ENCODE measurements at regions not wholly inside any gene's neighbourhood (a gene's known extent, or its start where the extent isn't known, plus 50 kb on each side); places are given as distances from the start of the nearest gene placed in this dataset.

- ChIA-PET POLR2A (no interaction called here), CTCF (no interaction called here)
- no peaks in the 10 kb centered on the region for H3K27me3 Mint-ChIP-seq (ENCODE audit: low read depth)
- no peak for DNase-seq
- H3K4me3 Mint-ChIP-seq: no peak overlapping the region
- H3K4me1 Mint-ChIP-seq (ENCODE audit: low read depth): peaks cover 7% of the 10 kb centered on the region
- no peaks in the 10 kb centered on the region for H3K36me3 Mint-ChIP-seq (ENCODE audit: low read depth)
- no peaks in the 10 kb centered on the region for H3K9me3 Mint-ChIP-seq (ENCODE audit: insufficient read depth)
- no peak overlapping the region for H3K27ac Mint-ChIP-seq
- ATAC-seq: no peak
Measured at GRCh38 chr2:121977326-121977725, 221.9 kb downstream of the TSN start.

DNA sequence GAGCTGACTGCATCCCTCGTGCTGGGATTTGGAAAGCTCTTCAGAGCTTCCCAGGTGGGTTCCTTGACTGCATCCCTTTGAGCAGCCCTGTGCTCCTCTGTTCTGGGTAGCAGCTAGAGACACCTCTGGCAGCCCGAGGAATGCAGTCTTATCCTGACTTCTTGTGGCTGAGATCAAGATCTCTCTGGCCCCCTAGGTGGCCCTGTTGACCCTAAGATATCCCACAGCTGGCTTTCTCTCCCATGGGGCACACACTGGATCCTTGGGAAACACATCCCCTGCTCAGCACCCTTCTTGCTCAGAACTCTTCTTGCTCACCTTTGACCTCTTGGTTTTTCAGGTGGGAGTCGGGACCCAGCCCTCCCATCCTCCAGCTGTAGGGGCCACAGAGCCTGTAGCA lies 237.2 kb downstream of the TSN start:
- no peak for ATAC-seq
- CTCF ChIA-PET: no interaction called here
- Mint-ChIP-seq H3K4me1 (ENCODE audit: low read depth) (no peaks in the 10 kb centered on the region), H3K27me3 (ENCODE audit: low read depth) (peaks cover 6% of the 10 kb centered on the region), H3K36me3 (ENCODE audit: low read depth) (no peaks in the 10 kb centered on the region), H3K27ac (no peak overlapping the region), H3K9me3 (ENCODE audit: insufficient read depth) (no peaks in the 10 kb centered on the region), H3K4me3 (no peak overlapping the region)
- DNase-seq: no peak
- POLR2A ChIA-PET: no interaction called here

DNA sequence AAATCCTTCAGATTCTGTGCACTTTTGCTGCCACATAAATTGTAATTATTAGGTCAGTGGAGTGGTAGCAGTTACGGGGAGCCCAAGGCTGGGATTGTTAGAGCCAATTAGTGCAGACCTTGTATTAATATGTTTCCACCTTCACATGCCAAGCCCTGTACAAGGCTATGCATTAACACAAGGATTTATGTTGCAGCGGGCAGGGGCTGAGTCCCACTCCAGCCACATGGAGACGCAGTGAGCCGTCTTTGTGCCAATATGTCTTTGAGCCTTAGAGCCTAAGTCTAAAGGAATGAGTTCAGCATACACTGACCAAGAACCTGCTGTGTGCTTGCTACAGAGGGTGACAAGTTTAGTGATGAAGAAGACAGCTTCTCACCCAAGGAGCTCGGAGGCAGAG lies 238.2 kb downstream of the TSN start:
- Mint-ChIP-seq H3K4me3 (no peak overlapping the region), H3K27ac (no peak overlapping the region), H3K36me3 (ENCODE audit: low read depth) (no peaks in the 10 kb centered on the region), H3K27me3 (ENCODE audit: low read depth) (peaks cover 6% of the 10 kb centered on the region), H3K4me1 (ENCODE audit: low read depth) (no peaks in the 10 kb centered on the region), H3K9me3 (ENCODE audit: insufficient read depth) (no peaks in the 10 kb centered on the region)
- DNase-seq: no peak
- ChIA-PET CTCF (no interaction called here), POLR2A (no interaction called here)
- ATAC-seq: no peak

- H3K4me3 Mint-ChIP-seq: no peak overlapping the region
- no peaks in the 10 kb centered on the region for H3K9me3 Mint-ChIP-seq (ENCODE audit: insufficient read depth)
- H3K27ac Mint-ChIP-seq: no peak overlapping the region
- DNase-seq (no peak), ATAC-seq (no peak)
- CTCF ChIA-PET: no interaction called here
- no peaks in the 10 kb centered on the region for H3K36me3 Mint-ChIP-seq (ENCODE audit: low read depth)
- POLR2A ChIA-PET: no interaction called here
- H3K27me3 Mint-ChIP-seq (ENCODE audit: low read depth): peaks cover 6% of the 10 kb centered on the region
- no peaks in the 10 kb centered on the region for H3K4me1 Mint-ChIP-seq (ENCODE audit: low read depth)
Measured at GRCh38 chr2:121994238-121995206, 239.1 kb downstream of the TSN start.

- H3K27ac Mint-ChIP-seq: no peak overlapping the region
- CTCF ChIA-PET: no interaction called here
- H3K4me1 Mint-ChIP-seq (ENCODE audit: low read depth): no peaks in the 10 kb centered on the region
- H3K36me3 Mint-ChIP-seq (ENCODE audit: low read depth): no peaks in the 10 kb centered on the region
- peaks cover 4% of the 10 kb centered on the region for H3K27me3 Mint-ChIP-seq (ENCODE audit: low read depth)
- POLR2A ChIA-PET: no interaction called here
- ATAC-seq (no peak), DNase-seq (no peak)
- H3K4me3 Mint-ChIP-seq: no peak overlapping the region
- no peaks in the 10 kb centered on the region for H3K9me3 Mint-ChIP-seq (ENCODE audit: insufficient read depth)
Measured at GRCh38 chr2:121998751-121999150, 243.3 kb downstream of the TSN start.

DNA sequence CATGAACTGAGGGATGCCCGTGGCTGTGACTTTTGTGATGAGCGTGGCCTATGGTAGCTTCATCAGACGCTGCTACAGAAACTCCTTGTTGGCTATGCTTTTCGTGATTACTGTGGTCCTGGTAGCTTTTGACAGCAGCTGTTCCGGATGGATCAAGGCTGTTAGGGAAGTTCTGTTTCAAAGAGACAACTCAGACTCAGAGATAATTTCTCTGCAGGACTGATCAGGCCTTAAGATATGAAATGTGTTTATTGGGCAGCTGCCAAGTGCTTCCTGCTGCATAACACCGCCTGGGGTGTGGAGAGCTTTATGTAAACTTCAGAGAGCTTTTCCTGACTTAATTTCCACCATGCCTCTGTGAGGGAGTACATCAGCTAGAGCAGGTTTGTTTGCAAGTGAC lies 243.8 kb downstream of the TSN start:
- Mint-ChIP-seq H3K9me3 (ENCODE audit: insufficient read depth) (no peaks in the 10 kb centered on the region), H3K27ac (no peak overlapping the region), H3K4me3 (no peak overlapping the region), H3K36me3 (ENCODE audit: low read depth) (no peaks in the 10 kb centered on the region), H3K4me1 (ENCODE audit: low read depth) (no peaks in the 10 kb centered on the region), H3K27me3 (ENCODE audit: low read depth) (peaks cover 4% of the 10 kb centered on the region)
- ATAC-seq (no peak), DNase-seq (no peak)
- POLR2A ChIA-PET: no interaction called here
- CTCF ChIA-PET: no interaction called here

DNA sequence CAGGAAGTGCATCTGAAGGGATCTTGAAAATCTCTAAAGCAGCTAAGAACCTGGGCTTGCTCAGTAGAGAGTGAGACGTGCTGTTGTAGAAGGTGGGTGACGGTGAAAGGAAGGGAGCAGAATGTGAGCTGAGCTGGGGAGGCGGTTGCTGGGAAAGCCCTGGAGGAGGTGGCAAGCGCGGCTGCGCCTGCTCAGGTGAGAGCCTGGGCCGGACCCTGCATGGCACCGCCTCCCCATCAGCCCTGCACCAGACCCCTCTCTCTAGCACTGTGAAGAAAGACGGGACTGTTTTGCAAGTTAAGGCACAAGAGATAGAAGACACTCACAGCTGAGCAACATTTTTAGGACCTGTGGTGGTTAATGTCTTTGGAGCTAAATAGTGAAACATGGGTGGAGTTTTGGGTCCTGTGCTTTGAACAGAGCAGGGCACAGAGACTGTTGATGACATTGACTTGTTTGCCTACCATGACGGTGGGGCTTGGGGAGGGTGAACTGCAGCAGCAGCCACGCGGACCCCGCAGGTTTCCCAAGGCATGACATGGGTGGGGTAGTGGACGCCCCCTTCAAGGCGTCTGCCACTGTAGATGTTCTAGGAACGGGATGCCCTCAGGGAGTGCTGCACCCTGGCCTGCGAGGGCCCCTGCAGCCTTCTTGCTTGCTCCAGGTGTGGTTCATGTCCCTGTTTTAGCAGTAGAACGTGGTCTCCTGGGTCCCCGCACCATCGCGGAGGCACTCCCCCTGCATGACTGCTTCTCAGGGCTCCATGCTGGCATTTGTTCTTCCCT lies 245.3 kb downstream of the TSN start:
- DNase-seq (no peak), ATAC-seq (no peak)
- POLR2A ChIA-PET: no interaction called here
- no peak overlapping the region for H3K27ac Mint-ChIP-seq
- peaks cover 3% of the 10 kb centered on the region for H3K27me3 Mint-ChIP-seq (ENCODE audit: low read depth)
- no peaks in the 10 kb centered on the region for H3K9me3 Mint-ChIP-seq (ENCODE audit: insufficient read depth)
- no peak overlapping the region for H3K4me3 Mint-ChIP-seq
- H3K36me3 Mint-ChIP-seq (ENCODE audit: low read depth): no peaks in the 10 kb centered on the region
- no peaks in the 10 kb centered on the region for H3K4me1 Mint-ChIP-seq (ENCODE audit: low read depth)
- CTCF ChIA-PET: no interaction called here

DNA sequence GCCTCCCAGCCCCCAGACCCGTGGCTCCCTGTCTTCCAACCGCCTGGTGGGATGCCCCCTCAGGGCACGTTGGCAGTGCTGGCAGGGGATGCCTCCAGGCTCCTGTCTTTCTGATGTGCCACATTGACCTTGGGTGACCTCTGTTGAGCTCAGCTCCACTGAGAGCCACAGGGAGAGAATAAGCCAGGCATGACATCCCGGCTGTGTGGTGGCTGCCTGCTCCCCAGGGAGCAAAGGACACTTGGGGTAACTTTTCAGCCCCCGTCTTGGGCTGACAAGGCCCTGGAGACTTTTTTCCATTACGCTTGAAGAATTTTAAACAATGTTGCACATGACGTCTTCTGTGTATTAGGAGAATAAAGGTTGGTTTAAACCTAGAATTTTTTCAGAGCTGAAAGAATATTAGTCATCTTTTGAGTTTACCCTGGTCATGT lies 246.0 kb downstream of the TSN start:
- no peaks in the 10 kb centered on the region for H3K9me3 Mint-ChIP-seq (ENCODE audit: insufficient read depth)
- no peaks in the 10 kb centered on the region for H3K36me3 Mint-ChIP-seq (ENCODE audit: low read depth)
- ChIA-PET POLR2A (no interaction called here), CTCF (no interaction called here)
- no peak overlapping the region for H3K4me3 Mint-ChIP-seq
- peaks cover 5% of the 10 kb centered on the region for H3K27me3 Mint-ChIP-seq (ENCODE audit: low read depth)
- no peak for ATAC-seq
- no peaks in the 10 kb centered on the region for H3K4me1 Mint-ChIP-seq (ENCODE audit: low read depth)
- DNase-seq: no peak
- H3K27ac Mint-ChIP-seq: no peak overlapping the region

DNA sequence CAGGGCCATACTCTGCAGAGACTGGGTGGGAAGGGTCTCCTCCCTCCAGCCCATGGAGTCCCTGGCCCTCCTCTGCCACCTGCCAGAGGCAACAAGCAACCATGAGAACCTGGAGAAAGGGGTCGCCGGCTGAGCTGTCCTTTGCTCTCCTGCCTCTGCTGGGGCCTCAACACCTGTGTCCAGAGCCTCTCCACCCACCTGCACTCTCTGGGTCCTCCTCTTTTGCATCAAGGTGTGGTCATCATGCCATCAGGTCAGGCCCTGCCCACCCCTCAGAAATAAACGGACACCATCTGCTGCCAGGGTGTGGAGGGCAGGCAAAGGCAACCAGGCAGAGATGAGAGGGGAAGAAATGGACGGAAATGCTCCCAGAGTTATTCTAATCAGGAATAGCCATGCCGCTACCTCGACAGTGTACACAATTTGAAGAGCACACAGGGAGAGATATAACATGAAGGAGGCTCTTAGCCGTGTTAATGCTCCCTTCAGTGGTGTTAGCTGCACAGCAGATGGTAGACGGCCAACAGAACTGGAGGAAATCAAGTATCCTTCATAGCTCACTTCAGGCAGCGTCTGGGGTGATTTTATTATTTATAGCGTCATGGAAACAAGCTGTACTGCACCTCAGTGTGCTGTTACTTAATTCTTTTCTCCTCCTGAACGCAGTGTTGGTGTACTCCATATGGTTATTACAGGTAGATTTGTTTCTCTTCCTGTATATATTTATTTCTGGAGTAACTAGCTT lies 247.9 kb downstream of the TSN start:
- ChIA-PET CTCF (no interaction called here), POLR2A (no interaction called here)
- Mint-ChIP-seq H3K4me3 (no peak overlapping the region), H3K27ac (no peak overlapping the region), H3K36me3 (ENCODE audit: low read depth) (no peaks in the 10 kb centered on the region), H3K4me1 (ENCODE audit: low read depth) (no peaks in the 10 kb centered on the region), H3K27me3 (ENCODE audit: low read depth) (peaks cover 5% of the 10 kb centered on the region), H3K9me3 (ENCODE audit: insufficient read depth) (no peaks in the 10 kb centered on the region)
- ATAC-seq (no peak), DNase-seq (no peak)

DNA sequence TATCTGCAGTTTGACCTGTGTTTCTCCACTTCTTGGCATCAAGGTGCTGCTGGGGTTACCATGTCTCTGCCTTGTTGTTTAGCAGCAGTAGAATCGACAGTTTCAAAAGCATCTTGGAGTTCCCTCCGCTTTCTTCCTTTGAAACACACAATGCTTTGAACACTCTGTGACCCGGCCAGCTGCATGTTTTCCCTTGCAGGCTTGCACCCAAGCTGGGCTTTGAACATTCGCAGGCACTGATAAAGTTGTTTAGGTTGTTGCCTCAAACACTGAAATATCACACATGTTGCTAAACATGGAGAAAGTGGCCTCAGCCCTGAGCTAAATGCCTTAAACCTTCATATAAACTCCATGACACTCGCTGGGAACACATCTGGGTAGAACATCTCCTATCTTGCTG lies 251.7 kb downstream of the TSN start:
- Mint-ChIP-seq H3K36me3 (ENCODE audit: low read depth) (no peaks in the 10 kb centered on the region), H3K4me1 (ENCODE audit: low read depth) (no peaks in the 10 kb centered on the region), H3K27me3 (ENCODE audit: low read depth) (peaks cover 5% of the 10 kb centered on the region), H3K27ac (no peak overlapping the region), H3K4me3 (no peak overlapping the region), H3K9me3 (ENCODE audit: insufficient read depth) (no peaks in the 10 kb centered on the region)
- ChIA-PET POLR2A (no interaction called here), CTCF (no interaction called here)
- DNase-seq: no peak
- ATAC-seq: no peak

DNA sequence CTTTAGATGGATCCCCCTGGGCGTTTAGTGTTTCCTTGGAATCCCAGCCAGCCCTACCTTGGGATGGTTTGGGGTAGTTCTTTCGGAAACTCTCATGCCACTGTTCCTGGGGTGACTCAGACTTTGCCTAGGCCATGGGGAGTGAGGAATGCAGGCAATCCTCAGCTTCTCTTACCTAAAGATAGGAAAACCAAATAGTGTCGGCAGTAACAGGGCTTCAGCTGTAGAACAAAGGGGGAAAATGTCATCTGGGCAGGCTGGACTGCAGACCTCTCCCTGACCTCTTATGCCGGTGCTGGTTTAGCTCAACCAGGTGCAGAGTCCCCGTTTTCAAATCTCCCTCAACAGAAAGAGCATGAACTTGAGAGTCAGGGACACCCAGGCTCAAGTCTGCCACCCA lies 252.1 kb downstream of the TSN start:
- H3K9me3 Mint-ChIP-seq (ENCODE audit: insufficient read depth): no peaks in the 10 kb centered on the region
- no peaks in the 10 kb centered on the region for H3K36me3 Mint-ChIP-seq (ENCODE audit: low read depth)
- no peak overlapping the region for H3K4me3 Mint-ChIP-seq
- peaks cover 5% of the 10 kb centered on the region for H3K27me3 Mint-ChIP-seq (ENCODE audit: low read depth)
- ChIA-PET CTCF (no interaction called here), POLR2A (no interaction called here)
- DNase-seq: no peak
- H3K27ac Mint-ChIP-seq: no peak overlapping the region
- no peak for ATAC-seq
- no peaks in the 10 kb centered on the region for H3K4me1 Mint-ChIP-seq (ENCODE audit: low read depth)

GRCh38 chr2:122009561-122009960 lies 254.1 kb downstream of the TSN start:
- DNase-seq: no peak
- POLR2A ChIA-PET: no interaction called here
- Mint-ChIP-seq H3K4me1 (ENCODE audit: low read depth) (no peaks in the 10 kb centered on the region), H3K4me3 (no peak overlapping the region), H3K9me3 (ENCODE audit: insufficient read depth) (no peaks in the 10 kb centered on the region), H3K27me3 (ENCODE audit: low read depth) (peaks cover 5% of the 10 kb centered on the region), H3K27ac (no peak overlapping the region), H3K36me3 (ENCODE audit: low read depth) (no peaks in the 10 kb centered on the region)
- CTCF ChIA-PET: no interaction called here
- ATAC-seq: no peak

Data from activated CD8-positive, alpha-beta T cell treated with anti-CD3 and anti-CD28 coated beads, Interleukin-2, amount 10 ng/mL, durations not matched to agents 7 days and 5 days (primary cell).